IMR-90 (cell line): ENCODE measurements at regions not wholly inside any gene's neighbourhood (a gene's known extent, or its start where the extent isn't known, plus 50 kb on each side); places are given as distances from the start of the nearest gene placed in this dataset.

Source experiments
- ATAC-seq: fragments of 200-7000 bp; cut with Tn5 transposase; 2 replicates; pipeline ENCODE4 v1.9.1; 2020; ENCODE audit warnings: low read depth, mild to moderate bottlenecking, moderate library complexity
- BruUV-seq: library from RNA; stranded (reverse); fragments of 400-500 nt; replicated peaks from 2 replicates; lab custom pipeline; 2021; lab: Mats Ljungman, UMichigan
- CTCF ChIA-PET: fragments of 300-600 bp; formaldehyde crosslinking; extraction: SDS; loops from one replicate; lab custom pipeline; 2021; ENCODE audit warnings: antibody characterized with exemption; lab: Yijun Ruan, JAX
- POLR2A ChIA-PET: fragments of 300-600 bp; sonication (Branson Sonifier 250); formaldehyde crosslinking; loops from one replicate; lab custom pipeline; 2022; ENCODE audit warnings: antibody characterized with exemption; ENCODE audit not compliant: unreplicated experiment; lab: Charles Lee
- DNase-seq: peaks from one replicate; pipeline ENCODE4 v3.0.0; 2013
- H2AFZ ChIP-seq: replicated peaks from 2 replicates; pipeline ENCODE3; 2013; ENCODE audit warnings: low read length, mild to moderate bottlenecking; ENCODE audit not compliant: poor library complexity
- H2AK5ac ChIP-seq: 2 replicates; pipeline ENCODE4 v1.6.1; 2013; ENCODE audit warnings: low read depth, low read length, inconsistent platforms
- H2AK9ac ChIP-seq: replicated peaks from 2 replicates; pipeline ENCODE3; 2013; ENCODE audit warnings: mild to moderate bottlenecking, low read depth, low read length, moderate library complexity; ENCODE audit not compliant: poor library complexity
- H2BK120ac ChIP-seq: 2 replicates; pipeline ENCODE4 v1.6.1; 2013; ENCODE audit warnings: low read depth, low read length, inconsistent platforms
- H2BK15ac ChIP-seq: 3 replicates; pipeline ENCODE4 v1.6.1; 2013; ENCODE audit warnings: low read depth, low read length, inconsistent platforms
- H2BK20ac ChIP-seq: 2 replicates; pipeline ENCODE4 v1.6.1; 2013; ENCODE audit warnings: low read depth, mild to moderate bottlenecking, inconsistent platforms, low read length, moderate library complexity
- H2BK5ac ChIP-seq: 2 replicates; pipeline ENCODE4 v1.6.1; 2013; ENCODE audit warnings: mild to moderate bottlenecking, low read depth, low read length, inconsistent platforms; ENCODE audit not compliant: poor library complexity, severe bottlenecking
- H3K14ac ChIP-seq: replicated peaks from 2 replicates; pipeline ENCODE4 v1.6.1; 2013; ENCODE audit warnings: low read depth, low read length, inconsistent platforms
- H3K18ac ChIP-seq: 2 replicates; pipeline ENCODE4 v1.6.1; 2013; ENCODE audit warnings: low read depth, low read length, control low read depth
- H3K23ac ChIP-seq: 2 replicates; pipeline ENCODE4 v1.6.1; 2013; ENCODE audit warnings: low read depth, low read length, inconsistent platforms
- H3K27ac ChIP-seq: 2 replicates; pipeline ENCODE4 v1.5.1; 2013; ENCODE audit warnings: mild to moderate bottlenecking, control low read depth, low read length; ENCODE audit not compliant: insufficient read depth
- H3K27me3 ChIP-seq: 2 replicates; pipeline ENCODE4 v1.6.1; 2013; ENCODE audit warnings: low read length; ENCODE audit not compliant: control insufficient read depth, insufficient read depth
- H3K36me3 ChIP-seq: 2 replicates; pipeline ENCODE4 v1.6.1; 2013; ENCODE audit warnings: low read length, mixed read lengths; ENCODE audit not compliant: control insufficient read depth, insufficient read depth
- H3K4ac ChIP-seq: 2 replicates; pipeline ENCODE4 v1.6.1; 2013; ENCODE audit warnings: low read depth, low read length, inconsistent platforms
- H3K4me1 ChIP-seq: 2 replicates; pipeline ENCODE4 v1.6.1; 2013; ENCODE audit warnings: low read length, mixed read lengths; ENCODE audit not compliant: control insufficient read depth, insufficient read depth
- H3K4me2 ChIP-seq: 2 replicates; pipeline ENCODE4 v1.6.1; 2013; ENCODE audit warnings: low read depth, mild to moderate bottlenecking, control low read depth, low read length, moderate library complexity
- H3K4me3 ChIP-seq: 2 replicates; pipeline ENCODE4 v1.5.1; 2013; ENCODE audit warnings: low read depth, mild to moderate bottlenecking, control low read depth, low read length, moderate library complexity; ENCODE audit not compliant: insufficient read depth
- H3K56ac ChIP-seq: 2 replicates; pipeline ENCODE4 v1.6.1; 2013; ENCODE audit warnings: low read length, inconsistent platforms; ENCODE audit not compliant: insufficient read depth; ENCODE audit errors: extremely low read depth
- H3K79me1 ChIP-seq, 2 experiments: 2 replicates each; pipeline ENCODE4 v1.6.1; 2013; ENCODE audit warnings: low read length in 2 of 2, inconsistent platforms in 1 of 2, low read depth in 1 of 2
- H3K9ac ChIP-seq: 2 replicates; pipeline ENCODE4 v1.6.1; 2013; ENCODE audit warnings: low read depth, low read length, control low read depth
- H3K9me1 ChIP-seq: 2 replicates; pipeline ENCODE4 v1.6.1; 2013; ENCODE audit warnings: low read length, inconsistent platforms; ENCODE audit not compliant: insufficient read depth
- H3K9me3 ChIP-seq: 2 replicates; pipeline ENCODE4 v1.6.1; 2013; ENCODE audit warnings: low read length; ENCODE audit not compliant: control insufficient read depth, insufficient read depth
- H4K20me1 ChIP-seq: 2 replicates; pipeline ENCODE4 v1.6.1; 2013; ENCODE audit warnings: low read length, inconsistent platforms; ENCODE audit not compliant: insufficient read depth
- H4K5ac ChIP-seq: 2 replicates; pipeline ENCODE4 v1.6.1; 2013; ENCODE audit warnings: mild to moderate bottlenecking, low read depth, low read length, control low read depth
- H4K8ac ChIP-seq, 2 experiments: 2 replicates each; pipeline ENCODE4 v1.6.1; 2013; ENCODE audit warnings: low read depth in 2 of 2, low read length in 2 of 2, control low read depth in 1 of 2, inconsistent platforms in 1 of 2
- H4K91ac ChIP-seq: 2 replicates; pipeline ENCODE4 v1.6.1; 2013; ENCODE audit warnings: low read depth, low read length, inconsistent platforms; ENCODE audit not compliant: insufficient read depth
- CHD1 ChIP-seq: IDR thresholded peaks from 2 replicates; pipeline ENCODE4 v1.6.1; 2012; ENCODE audit warnings: low read depth, low read length, improper control_type of control experiment
- ELK1 ChIP-seq: fragments of 150-350 bp; IDR thresholded peaks from 2 replicates; pipeline ENCODE4 v1.6.1; 2016; ENCODE audit warnings: low read depth, mild to moderate bottlenecking, low read length, moderate library complexity, borderline replicate concordance
- MXI1 ChIP-seq: IDR thresholded peaks from 2 replicates; pipeline ENCODE4 v1.6.1; 2012; ENCODE audit warnings: low read depth, mild to moderate bottlenecking, low read length, moderate library complexity, borderline replicate concordance
- NFE2L2 ChIP-seq: fragments of 150-350 bp; IDR thresholded peaks from 2 replicates; pipeline ENCODE4 v1.6.1; 2016; ENCODE audit warnings: low read depth, mild to moderate bottlenecking, low read length
- RAD21 ChIP-seq: IDR thresholded peaks from 2 replicates; pipeline ENCODE4 v1.6.1; 2012; ENCODE audit warnings: low read length, improper control_type of control experiment
- RCOR1 ChIP-seq: IDR thresholded peaks from 2 replicates; pipeline ENCODE4 v1.6.1; 2012; ENCODE audit warnings: mild to moderate bottlenecking, low read length, improper control_type of control experiment; ENCODE audit not compliant: insufficient replicate concordance
- dilution Hi-C: fragments of 300-500 bp; cut with HindIII; formaldehyde crosslinking; loops from one replicate; pipeline ENCODE4 v1.14.3; 2018; ENCODE audit warnings: low sequenced_read_pairs; ENCODE audit not compliant: unreplicated experiment
- in situ Hi-C: fragments of 300-500 bp; cut with MboI; formaldehyde crosslinking; loops from 3 replicates; pipeline ENCODE4 v1.14.3; 2019; ENCODE audit warnings: low sequenced_read_pairs, inconsistent platforms, mixed read lengths
- intact Hi-C: fragments of 100-400 bp; cut with micrococcal nuclease; formaldehyde crosslinking; loops from 2 replicates; pipeline ENCODE4 v1.10.0; 2022

- Histone ChIP-seq H3K14ac (no peak overlapping the region), H3K4me1 (no peaks in the 10 kb centered on the region), H3K9me1 (no peaks in the 10 kb centered on the region), H3K9ac (no peak overlapping the region), H3K56ac (no peak overlapping the region), H4K8ac (no peak overlapping the region), H3K18ac (no peak overlapping the region), H2BK15ac (no peak overlapping the region), H3K9me3 (0 out of 2 replicates have a peak, but pooled peaks cover 7% of the 10 kb centered on the region), H3K4me3 (no peak overlapping the region), H3K27me3 (no peaks in the 10 kb centered on the region), H3K4ac (no peak overlapping the region), H2AFZ (no peak overlapping the region), H2BK5ac (no peak overlapping the region), H2AK9ac (no peak overlapping the region), H2AK5ac (no peak overlapping the region), H4K5ac (no peak overlapping the region), H2BK120ac (no peak overlapping the region), H3K27ac (no peak overlapping the region), H2BK20ac (no peak overlapping the region), H3K4me2 (no peak overlapping the region), H3K23ac (no peak overlapping the region), H4K20me1 (no peaks in the 10 kb centered on the region), H3K36me3 (no peaks in the 10 kb centered on the region), H3K79me1 (no peaks in the 10 kb centered on the region), H4K91ac (no peak overlapping the region)
- ATAC-seq, result no peak
- ChIA-PET POLR2A (no interaction called here), CTCF (no interaction called here)
- TF ChIP-seq RCOR1 (no peak), MXI1 (no peak), CHD1 (no peak), ELK1 (no peak), RAD21 (no peak), NFE2L2 (no peak)
- BruUV-seq, result no TSS peak
- in situ Hi-C loops, result no loop called here
- no peak for DNase-seq
- intact Hi-C loops, result no loop called here
- dilution Hi-C loops, result no loop called here
Measured at GRCh38 chr11:42043312-42043711, 583.9 kb upstream of the LRRC4C start.
